HG03558 (cell line): ENCODE measurements at regions not wholly inside any gene's neighbourhood (a gene's known extent, or its start where the extent isn't known, plus 50 kb on each side); places are given as distances from the start of the nearest gene placed in this dataset.
"Not testable (repeated sequence)": the region's sequence is repeated elsewhere in the genome, so short reads cannot be mapped to it uniquely, and the experiment has no call there.

Experiments used
- ATAC-seq: cut with Tn5 transposase; IDR thresholded peaks from one replicate; pipeline ENCODE4 v1.9.1; 2021; ENCODE audit warnings: moderate number of reproducible peaks; ENCODE audit not compliant: unreplicated experiment; ENCODE audit errors: extremely low read depth

- no peak for ATAC-seq
Observed at GRCh38 chr1:74937176-74937575, 197.0 kb upstream of the LHX8 start.

- no peak for ATAC-seq
Observed at GRCh38 chr1:74943046-74943445, 191.1 kb upstream of the LHX8 start.

GRCh38 chr1:74946388-74946787 is 187.8 kb upstream of the LHX8 start:
- ATAC-seq = no peak

GRCh38 chr1:74949348-74949747 is 184.8 kb upstream of the LHX8 start:
- ATAC-seq = not testable (repeated sequence)

- ATAC-seq = not testable (repeated sequence)
Observed at GRCh38 chr1:74951981-74952380, 182.2 kb upstream of the LHX8 start.

- ATAC-seq = no peak
Observed at GRCh38 chr1:74952786-74953185, 181.4 kb upstream of the LHX8 start.

- no peak for ATAC-seq
Observed at GRCh38 chr1:74953622-74954021, 180.6 kb upstream of the LHX8 start.

- ATAC-seq = no peak
Observed at GRCh38 chr1:74963120-74963519, 171.1 kb upstream of the LHX8 start.

- ATAC-seq = no peak
Observed at GRCh38 chr1:74964508-74965102, 169.6 kb upstream of the LHX8 start.

- ATAC-seq = no peak
Observed at GRCh38 chr1:74969566-74970135, 164.5 kb upstream of the LHX8 start.

- ATAC-seq = no peak
Observed at GRCh38 chr1:74971982-74972381, 162.2 kb upstream of the LHX8 start.

- no peak for ATAC-seq
Observed at GRCh38 chr1:74976491-74976890, 157.7 kb upstream of the LHX8 start.

GRCh38 chr1:74992448-74992847 is 141.7 kb upstream of the LHX8 start:
- ATAC-seq = not testable (repeated sequence)

GRCh38 chr1:74995821-74996220 is 138.4 kb upstream of the LHX8 start:
- no peak for ATAC-seq

GRCh38 chr1:75010547-75010946 is 123.6 kb upstream of the LHX8 start:
- no peak for ATAC-seq

- no peak for ATAC-seq
Observed at GRCh38 chr1:75014250-75014649, 119.9 kb upstream of the LHX8 start.

GRCh38 chr1:75023005-75023404 is 111.2 kb upstream of the LHX8 start:
- no peak for ATAC-seq

- ATAC-seq = no peak
Observed at GRCh38 chr1:75034376-75034775, 99.8 kb upstream of the LHX8 start.

GRCh38 chr1:75035536-75035935 is 98.7 kb upstream of the LHX8 start:
- ATAC-seq = no peak

- ATAC-seq = no peak
Observed at GRCh38 chr1:75053207-75053606, 81.0 kb upstream of the LHX8 start.

- ATAC-seq = no peak
Observed at GRCh38 chr1:75058424-75058823, 75.8 kb upstream of the LHX8 start.

GRCh38 chr1:75062111-75062510 is 72.1 kb upstream of the LHX8 start:
- no peak for ATAC-seq
